HepG2 (cell line): ENCODE measurements at regions not wholly inside any gene's neighbourhood (a gene's known extent, or its start where the extent isn't known, plus 50 kb on each side); places are given as distances from the start of the nearest gene placed in this dataset.

Experiments
- FOXK1 ChIP-seq: sonication (generic); formaldehyde crosslinking; IDR thresholded peaks from 2 replicates; pipeline ENCODE4 v1.4.0; 2020; ENCODE audit warnings: low read depth, missing genetic modification reagents, borderline replicate concordance
- HDAC2 ChIP-seq: sonication (generic); formaldehyde crosslinking; IDR thresholded peaks from 2 replicates; pipeline ENCODE4 v1.4.0; 2020; ENCODE audit warnings: missing genetic modification reagents
- KDM4B ChIP-seq: sonication (generic); formaldehyde crosslinking; IDR thresholded peaks from 2 replicates; pipeline ENCODE4 v1.4.0; 2020; ENCODE audit warnings: missing genetic modification reagents
- MEIS1 ChIP-seq: sonication (generic); formaldehyde crosslinking; IDR thresholded peaks from 2 replicates; pipeline ENCODE4 v1.9.0; 2021; ENCODE audit warnings: mild to moderate bottlenecking, missing genetic modification reagents, moderate library complexity, borderline replicate concordance
- MIER2 ChIP-seq: IDR thresholded peaks from 2 replicates; pipeline ENCODE4 v1.6.1; 2016; ENCODE audit warnings: missing biosample characterization, missing genetic modification reagents
- MYNN ChIP-seq: sonication (generic); formaldehyde crosslinking; IDR thresholded peaks from 2 replicates; pipeline ENCODE4 v1.4.0; 2020; ENCODE audit warnings: mild to moderate bottlenecking, low read depth, missing genetic modification reagents
- SMARCC2 ChIP-seq: fragments of 450-650 bp; IDR thresholded peaks from 2 replicates; pipeline ENCODE4 v1.6.1; 2017; ENCODE audit warnings: antibody characterized with exemption, mild to moderate bottlenecking
- ZNF724P ChIP-seq: sonication (generic); formaldehyde crosslinking; IDR thresholded peaks from 2 replicates; pipeline ENCODE4 v1.8.0; 2022; ENCODE audit warnings: missing genetic modification reagents, borderline replicate concordance
- ZNF788 ChIP-seq: sonication (generic); formaldehyde crosslinking; IDR thresholded peaks from 2 replicates; pipeline ENCODE4 v1.5.0; 2020; ENCODE audit warnings: mild to moderate bottlenecking, missing genetic modification reagents, borderline replicate concordance
- ZSCAN20 ChIP-seq: sonication (generic); formaldehyde crosslinking; IDR thresholded peaks from 2 replicates; pipeline ENCODE4 v1.4.0; 2020; ENCODE audit warnings: missing genetic modification reagents, mild to moderate bottlenecking, borderline replicate concordance
- TF ChIP-seq, protein P1 (sequence below): IDR thresholded peaks from 2 replicates; pipeline ENCODE4 v1.6.1; 2016; ENCODE audit warnings: missing compliant biosample characterization, missing genetic modification reagents, borderline replicate concordance
- TF ChIP-seq, protein P2 (sequence below): sonication (generic); formaldehyde crosslinking; IDR thresholded peaks from 2 replicates; pipeline ENCODE4 v1.5.1; 2020; ENCODE audit warnings: missing genetic modification reagents, mild to moderate bottlenecking, borderline replicate concordance
- TF ChIP-seq, protein P3 (sequence below): sonication (generic); formaldehyde crosslinking; IDR thresholded peaks from 2 replicates; pipeline ENCODE4 v1.4.0; 2020; ENCODE audit warnings: missing genetic modification reagents
- TF ChIP-seq, protein P4 (sequence below): sonication (generic); formaldehyde crosslinking; IDR thresholded peaks from 2 replicates; pipeline ENCODE4 v1.8.1; 2022; ENCODE audit warnings: low read depth, mild to moderate bottlenecking, missing genetic modification reagents
- TF ChIP-seq, protein P5 (sequence below): IDR thresholded peaks from 2 replicates; pipeline ENCODE4 v1.6.1; 2016; ENCODE audit warnings: low read depth, borderline replicate concordance
- TF ChIP-seq, protein P6 (sequence below): sonication (generic); formaldehyde crosslinking; IDR thresholded peaks from 2 replicates; pipeline ENCODE4 v1.5.0; 2020; ENCODE audit warnings: mild to moderate bottlenecking, missing genetic modification reagents
- TF ChIP-seq, protein P7 (sequence below): sonication (generic); formaldehyde crosslinking; IDR thresholded peaks from 2 replicates; pipeline ENCODE4 v1.4.0; 2020; ENCODE audit warnings: missing genetic modification reagents

DNA sequence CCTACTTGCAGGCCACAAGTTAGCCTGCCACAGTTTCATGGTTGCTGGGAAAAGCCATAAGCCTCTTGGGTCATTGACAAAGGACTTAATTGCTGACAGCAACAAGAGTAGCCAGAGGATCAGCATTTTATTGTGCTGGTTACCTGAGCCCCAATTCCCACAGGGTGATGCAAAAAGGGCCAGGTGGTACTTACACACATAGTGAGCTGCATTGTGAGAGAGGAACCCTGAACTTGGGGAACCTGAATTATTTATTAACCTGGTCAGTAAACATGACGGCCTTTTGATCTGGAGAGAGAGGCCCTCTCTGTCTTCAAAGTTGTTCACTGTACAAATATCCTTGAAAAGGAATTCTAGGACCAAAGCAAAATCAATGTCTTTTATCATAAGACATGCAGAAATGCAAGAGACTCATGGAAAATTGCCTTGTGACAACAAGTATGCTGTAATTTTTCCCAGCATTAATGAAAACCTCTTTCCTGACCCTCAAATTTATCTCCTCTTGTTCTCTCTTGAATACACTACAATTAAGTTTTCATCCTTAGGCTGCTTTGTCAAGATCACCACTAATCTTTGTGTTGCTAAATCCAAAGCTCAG is 102.9 kb upstream of the PHYHIPL start (continued):
- TF ChIP-seq, protein P1, sequence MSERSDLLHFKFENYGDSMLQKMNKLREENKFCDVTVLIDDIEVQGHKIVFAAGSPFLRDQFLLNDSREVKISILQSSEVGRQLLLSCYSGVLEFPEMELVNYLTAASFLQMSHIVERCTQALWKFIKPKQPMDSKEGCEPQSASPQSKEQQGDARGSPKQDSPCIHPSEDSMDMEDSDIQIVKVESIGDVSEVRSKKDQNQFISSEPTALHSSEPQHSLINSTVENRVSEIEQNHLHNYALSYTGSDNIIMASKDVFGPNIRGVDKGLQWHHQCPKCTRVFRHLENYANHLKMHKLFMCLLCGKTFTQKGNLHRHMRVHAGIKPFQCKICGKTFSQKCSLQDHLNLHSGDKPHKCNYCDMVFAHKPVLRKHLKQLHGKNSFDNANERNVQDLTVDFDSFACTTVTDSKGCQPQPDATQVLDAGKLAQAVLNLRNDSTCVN = no peak
- no peak for TF ChIP-seq SMARCC2
- TF ChIP-seq ZNF724P (CRISPR knock-in tag) = no peak
- TF ChIP-seq MEIS1 (CRISPR knock-in tag) = peak; percentile 95
- TF ChIP-seq, protein P2, sequence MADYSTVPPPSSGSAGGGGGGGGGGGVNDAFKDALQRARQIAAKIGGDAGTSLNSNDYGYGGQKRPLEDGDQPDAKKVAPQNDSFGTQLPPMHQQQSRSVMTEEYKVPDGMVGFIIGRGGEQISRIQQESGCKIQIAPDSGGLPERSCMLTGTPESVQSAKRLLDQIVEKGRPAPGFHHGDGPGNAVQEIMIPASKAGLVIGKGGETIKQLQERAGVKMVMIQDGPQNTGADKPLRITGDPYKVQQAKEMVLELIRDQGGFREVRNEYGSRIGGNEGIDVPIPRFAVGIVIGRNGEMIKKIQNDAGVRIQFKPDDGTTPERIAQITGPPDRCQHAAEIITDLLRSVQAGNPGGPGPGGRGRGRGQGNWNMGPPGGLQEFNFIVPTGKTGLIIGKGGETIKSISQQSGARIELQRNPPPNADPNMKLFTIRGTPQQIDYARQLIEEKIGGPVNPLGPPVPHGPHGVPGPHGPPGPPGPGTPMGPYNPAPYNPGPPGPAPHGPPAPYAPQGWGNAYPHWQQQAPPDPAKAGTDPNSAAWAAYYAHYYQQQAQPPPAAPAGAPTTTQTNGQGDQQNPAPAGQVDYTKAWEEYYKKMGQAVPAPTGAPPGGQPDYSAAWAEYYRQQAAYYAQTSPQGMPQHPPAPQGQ (CRISPR knock-in tag) = peak; percentile 65; the same call in 1 of the 2 replicates
- peak; percentile 72; the same call in 1 of the 2 replicates for TF ChIP-seq MIER2 (CRISPR knock-in tag)
- TF ChIP-seq, protein P3, sequence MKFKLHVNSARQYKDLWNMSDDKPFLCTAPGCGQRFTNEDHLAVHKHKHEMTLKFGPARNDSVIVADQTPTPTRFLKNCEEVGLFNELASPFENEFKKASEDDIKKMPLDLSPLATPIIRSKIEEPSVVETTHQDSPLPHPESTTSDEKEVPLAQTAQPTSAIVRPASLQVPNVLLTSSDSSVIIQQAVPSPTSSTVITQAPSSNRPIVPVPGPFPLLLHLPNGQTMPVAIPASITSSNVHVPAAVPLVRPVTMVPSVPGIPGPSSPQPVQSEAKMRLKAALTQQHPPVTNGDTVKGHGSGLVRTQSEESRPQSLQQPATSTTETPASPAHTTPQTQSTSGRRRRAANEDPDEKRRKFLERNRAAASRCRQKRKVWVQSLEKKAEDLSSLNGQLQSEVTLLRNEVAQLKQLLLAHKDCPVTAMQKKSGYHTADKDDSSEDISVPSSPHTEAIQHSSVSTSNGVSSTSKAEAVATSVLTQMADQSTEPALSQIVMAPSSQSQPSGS (CRISPR knock-in tag) = peak; percentile 89
- peak; percentile 96 for TF ChIP-seq HDAC2 (CRISPR knock-in tag)
- TF ChIP-seq, protein P4, sequence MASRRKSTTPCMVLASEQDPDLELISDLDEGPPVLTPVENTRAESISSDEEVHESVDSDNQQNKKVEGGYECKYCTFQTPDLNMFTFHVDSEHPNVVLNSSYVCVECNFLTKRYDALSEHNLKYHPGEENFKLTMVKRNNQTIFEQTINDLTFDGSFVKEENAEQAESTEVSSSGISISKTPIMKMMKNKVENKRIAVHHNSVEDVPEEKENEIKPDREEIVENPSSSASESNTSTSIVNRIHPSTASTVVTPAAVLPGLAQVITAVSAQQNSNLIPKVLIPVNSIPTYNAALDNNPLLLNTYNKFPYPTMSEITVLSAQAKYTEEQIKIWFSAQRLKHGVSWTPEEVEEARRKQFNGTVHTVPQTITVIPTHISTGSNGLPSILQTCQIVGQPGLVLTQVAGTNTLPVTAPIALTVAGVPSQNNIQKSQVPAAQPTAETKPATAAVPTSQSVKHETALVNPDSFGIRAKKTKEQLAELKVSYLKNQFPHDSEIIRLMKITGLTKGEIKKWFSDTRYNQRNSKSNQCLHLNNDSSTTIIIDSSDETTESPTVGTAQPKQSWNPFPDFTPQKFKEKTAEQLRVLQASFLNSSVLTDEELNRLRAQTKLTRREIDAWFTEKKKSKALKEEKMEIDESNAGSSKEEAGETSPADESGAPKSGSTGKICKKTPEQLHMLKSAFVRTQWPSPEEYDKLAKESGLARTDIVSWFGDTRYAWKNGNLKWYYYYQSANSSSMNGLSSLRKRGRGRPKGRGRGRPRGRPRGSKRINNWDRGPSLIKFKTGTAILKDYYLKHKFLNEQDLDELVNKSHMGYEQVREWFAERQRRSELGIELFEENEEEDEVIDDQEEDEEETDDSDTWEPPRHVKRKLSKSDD (CRISPR knock-in tag) = peak; percentile 83
- TF ChIP-seq, protein P5, sequence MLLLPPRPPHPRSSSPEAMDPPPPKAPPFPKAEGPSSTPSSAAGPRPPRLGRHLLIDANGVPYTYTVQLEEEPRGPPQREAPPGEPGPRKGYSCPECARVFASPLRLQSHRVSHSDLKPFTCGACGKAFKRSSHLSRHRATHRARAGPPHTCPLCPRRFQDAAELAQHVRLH = peak; percentile 52; the same call in 1 of the 2 replicates
- TF ChIP-seq ZNF788 = peak; percentile 70; the same call in 1 of the 2 replicates
- TF ChIP-seq ZSCAN20 (CRISPR knock-in tag) = peak; percentile 39; the same call in 1 of the 2 replicates
- TF ChIP-seq, protein P6, sequence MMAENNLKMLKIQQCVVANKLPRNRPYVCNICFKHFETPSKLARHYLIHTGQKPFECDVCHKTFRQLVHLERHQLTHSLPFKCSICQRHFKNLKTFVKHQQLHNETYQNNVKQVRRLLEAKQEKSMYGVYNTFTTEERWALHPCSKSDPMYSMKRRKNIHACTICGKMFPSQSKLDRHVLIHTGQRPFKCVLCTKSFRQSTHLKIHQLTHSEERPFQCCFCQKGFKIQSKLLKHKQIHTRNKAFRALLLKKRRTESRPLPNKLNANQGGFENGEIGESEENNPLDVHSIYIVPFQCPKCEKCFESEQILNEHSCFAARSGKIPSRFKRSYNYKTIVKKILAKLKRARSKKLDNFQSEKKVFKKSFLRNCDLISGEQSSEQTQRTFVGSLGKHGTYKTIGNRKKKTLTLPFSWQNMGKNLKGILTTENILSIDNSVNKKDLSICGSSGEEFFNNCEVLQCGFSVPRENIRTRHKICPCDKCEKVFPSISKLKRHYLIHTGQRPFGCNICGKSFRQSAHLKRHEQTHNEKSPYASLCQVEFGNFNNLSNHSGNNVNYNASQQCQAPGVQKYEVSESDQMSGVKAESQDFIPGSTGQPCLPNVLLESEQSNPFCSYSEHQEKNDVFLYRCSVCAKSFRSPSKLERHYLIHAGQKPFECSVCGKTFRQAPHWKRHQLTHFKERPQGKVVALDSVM (CRISPR knock-in tag) = 0 out of 2 replicates have a peak, but pooled peaks have one; percentile 43
- peak; percentile 90; the same call in 1 of the 2 replicates for TF ChIP-seq KDM4B
- peak; percentile 90 for TF ChIP-seq FOXK1 (CRISPR knock-in tag)
- TF ChIP-seq, protein P7, sequence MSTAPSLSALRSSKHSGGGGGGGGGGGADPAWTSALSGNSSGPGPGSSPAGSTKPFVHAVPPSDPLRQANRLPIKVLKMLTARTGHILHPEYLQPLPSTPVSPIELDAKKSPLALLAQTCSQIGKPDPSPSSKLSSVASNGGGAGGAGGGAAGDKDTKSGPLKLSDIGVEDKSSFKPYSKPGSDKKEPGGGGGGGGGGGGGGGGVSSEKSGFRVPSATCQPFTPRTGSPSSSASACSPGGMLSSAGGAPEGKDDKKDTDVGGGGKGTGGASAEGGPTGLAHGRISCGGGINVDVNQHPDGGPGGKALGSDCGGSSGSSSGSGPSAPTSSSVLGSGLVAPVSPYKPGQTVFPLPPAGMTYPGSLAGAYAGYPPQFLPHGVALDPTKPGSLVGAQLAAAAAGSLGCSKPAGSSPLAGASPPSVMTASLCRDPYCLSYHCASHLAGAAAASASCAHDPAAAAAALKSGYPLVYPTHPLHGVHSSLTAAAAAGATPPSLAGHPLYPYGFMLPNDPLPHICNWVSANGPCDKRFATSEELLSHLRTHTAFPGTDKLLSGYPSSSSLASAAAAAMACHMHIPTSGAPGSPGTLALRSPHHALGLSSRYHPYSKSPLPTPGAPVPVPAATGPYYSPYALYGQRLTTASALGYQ (CRISPR knock-in tag) = peak; percentile 98
- TF ChIP-seq MYNN = no peak
